Peyer's patch (tissue), 4 donors: ENCODE measurements at regions not wholly inside any gene's neighbourhood (a gene's known extent, or its start where the extent isn't known, plus 50 kb on each side); places are given as distances from the start of the nearest gene placed in this dataset.

Experiments used
- DNase-seq, 3 donors: peaks; one replicate each; pipeline ENCODE4 v3.0.0-alpha.2; 2017 to 2019
- H3K27ac ChIP-seq, 4 donors: fragments of 200-600 bp; sonication (generic); one replicate each; pipeline ENCODE4 v1.5.1; 2016 to 2019
- H3K27me3 ChIP-seq, 2 donors: fragments of 200-600 bp; sonication (generic); one replicate each; pipeline ENCODE4 v1.5.1; 2019
- H3K36me3 ChIP-seq, 3 donors: fragments of 200-600 bp; sonication (generic); one replicate each; pipeline ENCODE4 v1.5.1; 2016 to 2019
- H3K4me1 ChIP-seq, 4 donors: fragments of 200-600 bp; sonication (generic); one replicate each; pipeline ENCODE4 v1.5.1; 2016 to 2019
- H3K4me3 ChIP-seq, 4 donors: fragments of 200-600 bp; sonication (generic); 1 replicate in 3 of 4; 2 replicates in 1 of 4; pipeline ENCODE4 v1.5.1; 2016 to 2019; ENCODE audit warnings: mild to moderate bottlenecking in 1 of 4
- H3K9me3 ChIP-seq, 4 donors: fragments of 200-600 bp; sonication (generic); one replicate each; pipeline ENCODE4 v1.5.1; 2016 to 2019; ENCODE audit warnings: mild to moderate bottlenecking in 1 of 4
- POLR2A ChIP-seq, 2 donors: fragments of 450-650 bp; IDR thresholded peaks; one replicate each; pipeline ENCODE4 v1.5.1; 2017; ENCODE audit warnings: antibody characterized with exemption in 2 of 2, mild to moderate bottlenecking in 2 of 2, moderate library complexity in 2 of 2
- TF ChIP-seq, protein P1 (sequence below), 6 experiments: fragments of 450-650 bp in 4 of 6; fragments of 200-600 bp in 2 of 6; sonication (generic) in 1 of 6; IDR thresholded peaks; one replicate each; pipeline ENCODE4 v1.5.1; 2017 to 2019; ENCODE audit warnings: antibody characterized with exemption in 6 of 6, mild to moderate bottlenecking in 3 of 6, moderate library complexity in 1 of 6

DNA sequence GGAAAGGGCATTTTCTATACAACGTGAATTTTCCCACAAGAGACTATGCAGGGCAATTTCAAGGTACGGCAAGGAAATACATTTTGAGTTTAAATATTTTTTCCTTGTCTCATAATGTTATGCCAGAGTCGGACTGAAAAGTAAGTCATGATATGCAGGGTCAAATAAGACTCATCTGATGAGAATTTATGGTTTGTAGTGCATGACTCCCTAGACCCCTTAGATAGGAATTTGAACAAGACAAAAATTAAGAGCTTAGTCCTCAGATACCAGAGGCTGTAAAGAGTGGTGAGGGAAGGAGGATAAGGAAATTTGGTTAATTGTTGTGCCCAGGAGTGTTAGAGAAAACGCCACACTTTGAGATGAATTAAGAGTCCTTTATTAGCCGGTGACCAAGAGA, 616.6 kb downstream of the XPNPEP1 start:
- no peaks in the 10 kb centered on the region for H3K36me3 ChIP-seq
- no peak overlapping the region for H3K4me3 ChIP-seq
- TF ChIP-seq, protein P1, sequence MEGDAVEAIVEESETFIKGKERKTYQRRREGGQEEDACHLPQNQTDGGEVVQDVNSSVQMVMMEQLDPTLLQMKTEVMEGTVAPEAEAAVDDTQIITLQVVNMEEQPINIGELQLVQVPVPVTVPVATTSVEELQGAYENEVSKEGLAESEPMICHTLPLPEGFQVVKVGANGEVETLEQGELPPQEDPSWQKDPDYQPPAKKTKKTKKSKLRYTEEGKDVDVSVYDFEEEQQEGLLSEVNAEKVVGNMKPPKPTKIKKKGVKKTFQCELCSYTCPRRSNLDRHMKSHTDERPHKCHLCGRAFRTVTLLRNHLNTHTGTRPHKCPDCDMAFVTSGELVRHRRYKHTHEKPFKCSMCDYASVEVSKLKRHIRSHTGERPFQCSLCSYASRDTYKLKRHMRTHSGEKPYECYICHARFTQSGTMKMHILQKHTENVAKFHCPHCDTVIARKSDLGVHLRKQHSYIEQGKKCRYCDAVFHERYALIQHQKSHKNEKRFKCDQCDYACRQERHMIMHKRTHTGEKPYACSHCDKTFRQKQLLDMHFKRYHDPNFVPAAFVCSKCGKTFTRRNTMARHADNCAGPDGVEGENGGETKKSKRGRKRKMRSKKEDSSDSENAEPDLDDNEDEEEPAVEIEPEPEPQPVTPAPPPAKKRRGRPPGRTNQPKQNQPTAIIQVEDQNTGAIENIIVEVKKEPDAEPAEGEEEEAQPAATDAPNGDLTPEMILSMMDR (IDR thresholded peaks at IDR 0.05) = no peak
- TF ChIP-seq POLR2A (IDR thresholded peaks at IDR 0.05) = no peak
- no peaks in the 10 kb centered on the region for H3K27me3 ChIP-seq
- H3K4me1 ChIP-seq = no peaks in the 10 kb centered on the region
- H3K9me3 ChIP-seq = no peaks in the 10 kb centered on the region
- DNase-seq = no peak
- H3K27ac ChIP-seq = no peak overlapping the region

- H3K4me3 ChIP-seq = no peak overlapping the region
- no peak overlapping the region for H3K27ac ChIP-seq
- no peaks in the 10 kb centered on the region for H3K36me3 ChIP-seq
- TF ChIP-seq, protein P1 (IDR thresholded peaks at IDR 0.05) = no peak
- TF ChIP-seq POLR2A (IDR thresholded peaks at IDR 0.05) = no peak
- H3K4me1 ChIP-seq = no peaks in the 10 kb centered on the region
- H3K27me3 ChIP-seq = no peaks in the 10 kb centered on the region
- no peaks in the 10 kb centered on the region for H3K9me3 ChIP-seq
- no peak for DNase-seq
Measured at GRCh38 chr10:109287858-109288257, 635.5 kb downstream of the XPNPEP1 start.

- H3K27me3 ChIP-seq = no peaks in the 10 kb centered on the region
- H3K9me3 ChIP-seq = no peaks in the 10 kb centered on the region
- no peak overlapping the region for H3K4me3 ChIP-seq
- H3K36me3 ChIP-seq = no peaks in the 10 kb centered on the region
- TF ChIP-seq POLR2A (IDR thresholded peaks at IDR 0.05) = no peak
- TF ChIP-seq, protein P1 (IDR thresholded peaks at IDR 0.05) = no peak
- H3K4me1 ChIP-seq = no peaks in the 10 kb centered on the region
- no peak for DNase-seq
- no peak overlapping the region for H3K27ac ChIP-seq
Measured at GRCh38 chr10:109282510-109282909, 640.8 kb downstream of the XPNPEP1 start.

- Histone ChIP-seq H3K27me3 (no peaks in the 10 kb centered on the region), H3K9me3 (no peaks in the 10 kb centered on the region), H3K4me1 (no peaks in the 10 kb centered on the region), H3K27ac (no peak overlapping the region), H3K36me3 (no peaks in the 10 kb centered on the region), H3K4me3 (no peak overlapping the region)
- no peak for TF ChIP-seq POLR2A (IDR thresholded peaks at IDR 0.05)
- TF ChIP-seq, protein P1 (IDR thresholded peaks at IDR 0.05) = no peak
- no peak for DNase-seq
Measured at GRCh38 chr10:109281347-109281746, 642.0 kb downstream of the XPNPEP1 start.

GRCh38 chr10:109280837-109281236, 642.5 kb downstream of the XPNPEP1 start:
- no peak for TF ChIP-seq POLR2A (IDR thresholded peaks at IDR 0.05)
- TF ChIP-seq, protein P1 (IDR thresholded peaks at IDR 0.05) = no peak
- H3K27ac ChIP-seq = no peak overlapping the region
- H3K4me3 ChIP-seq = no peak overlapping the region
- H3K9me3 ChIP-seq = no peaks in the 10 kb centered on the region
- no peaks in the 10 kb centered on the region for H3K27me3 ChIP-seq
- no peak for DNase-seq
- no peaks in the 10 kb centered on the region for H3K36me3 ChIP-seq
- no peaks in the 10 kb centered on the region for H3K4me1 ChIP-seq

- Histone ChIP-seq H3K4me3 (no peak overlapping the region), H3K9me3 (no peaks in the 10 kb centered on the region), H3K36me3 (no peaks in the 10 kb centered on the region), H3K27ac (no peak overlapping the region), H3K4me1 (no peaks in the 10 kb centered on the region), H3K27me3 (no peaks in the 10 kb centered on the region)
- no peak for DNase-seq
- TF ChIP-seq, protein P1 (IDR thresholded peaks at IDR 0.05) = no peak
- no peak for TF ChIP-seq POLR2A (IDR thresholded peaks at IDR 0.05)
Measured at GRCh38 chr10:109277456-109277855, 645.9 kb downstream of the XPNPEP1 start.
